CD4-positive, alpha-beta T cell (primary cell): ENCODE measurements at regions not wholly inside any gene's neighbourhood (a gene's known extent, or its start where the extent isn't known, plus 50 kb on each side); places are given as distances from the start of the nearest gene placed in this dataset.

ENCODE experiments used
- ATAC-seq: fragments of 200-7000 bp; cut with Tn5 transposase; one replicate; pipeline ENCODE4 v1.10.0; 2022; ENCODE audit warnings: mild to moderate bottlenecking; ENCODE audit not compliant: poor library complexity
- CTCF ChIA-PET: fragments of 350-600 bp; sonication (Branson Sonifier 250); formaldehyde crosslinking; loops from one replicate; lab custom pipeline; 2021; ENCODE audit warnings: antibody characterized with exemption, inconsistent platforms; lab: Charles Lee
- POLR2A ChIA-PET: fragments of 350-600 bp; sonication (Branson Sonifier 250); formaldehyde crosslinking; loops from one replicate; lab custom pipeline; 2021; ENCODE audit warnings: antibody characterized with exemption, inconsistent platforms; lab: Charles Lee
- DNase-seq, 14 experiments: peaks; one replicate each; pipeline ENCODE4 v3.0.0-alpha.2; 2013 to 2020; ENCODE audit warnings: mixed read lengths in 2 of 14
- H3K27ac ChIP-seq, 2 donors: one replicate each; pipeline versions ENCODE4 v1.5.1 to v1.7.0; 2013; ENCODE audit warnings: low read length in 2 of 2, low read depth in 1 of 2, mild to moderate bottlenecking in 1 of 2
- H3K27me3 ChIP-seq, 2 experiments: 1 replicate in 1 of 2; 2 replicates in 1 of 2; pipeline versions ENCODE4 v1.6.1 to v1.7.0; 2013; ENCODE audit warnings: low read length in 2 of 2, control low read depth in 1 of 2, mild to moderate bottlenecking in 1 of 2, moderate library complexity in 1 of 2; ENCODE audit not compliant: insufficient read depth in 2 of 2, control insufficient read depth in 1 of 2
- H3K36me3 ChIP-seq: one replicate; pipeline ENCODE4 v1.6.1; 2013; ENCODE audit warnings: low read length, control low read depth; ENCODE audit not compliant: insufficient read depth
- H3K4me1 ChIP-seq: one replicate; pipeline ENCODE4 v1.6.1; 2013; ENCODE audit warnings: low read length, control low read depth; ENCODE audit not compliant: insufficient read depth
- H3K4me3 ChIP-seq: one replicate; pipeline ENCODE4 v1.5.1; 2013; ENCODE audit warnings: mild to moderate bottlenecking, low read length, moderate library complexity
- H3K9me3 ChIP-seq, 2 experiments: 1 replicate in 1 of 2; 2 replicates in 1 of 2; pipeline versions ENCODE4 v1.6.1 to v1.7.0; 2013; ENCODE audit warnings: low read length in 2 of 2, mild to moderate bottlenecking in 2 of 2, control low read depth in 1 of 2, moderate library complexity in 1 of 2; ENCODE audit not compliant: control insufficient read depth in 1 of 2, insufficient read depth in 1 of 2
- H3K27ac Mint-ChIP-seq: one replicate; pipeline ENCODE4 v1.8.0; 2020; ENCODE audit warnings: mixed read lengths
- H3K27me3 Mint-ChIP-seq: one replicate; pipeline ENCODE4 v1.8.0; 2021; ENCODE audit warnings: mixed read lengths
- H3K36me3 Mint-ChIP-seq: one replicate; pipeline ENCODE4 v1.8.0; 2021; ENCODE audit warnings: low read depth, mixed read lengths
- H3K4me1 Mint-ChIP-seq: one replicate; pipeline ENCODE4 v1.8.0; 2021; ENCODE audit warnings: low read depth, mixed read lengths
- H3K4me3 Mint-ChIP-seq: one replicate; pipeline ENCODE4 v1.8.0; 2020; ENCODE audit warnings: mild to moderate bottlenecking, mixed read lengths
- H3K9me3 Mint-ChIP-seq: one replicate; pipeline ENCODE4 v1.8.0; 2020; ENCODE audit warnings: mixed read lengths
- CTCF ChIP-seq: fragments of 200-600 bp; IDR thresholded peaks from one replicate; pipeline ENCODE4 v1.8.0; 2022; ENCODE audit warnings: antibody characterized with exemption, mild to moderate bottlenecking
- intact Hi-C, 2 experiments: fragments of 100-400 bp; cut with DNase I in 1 of 2; cut with micrococcal nuclease in 1 of 2; formaldehyde crosslinking; loops; one replicate each; pipeline versions ENCODE4 v1.15.1 to v1.9.0; 2023 to 2025; cut with DNase I, micrococcal nuclease

GRCh38 chr4:30181918-30182317 lies 538.3 kb upstream of the PCDH7 start:
- no peaks in the 10 kb centered on the region for H3K4me1 ChIP-seq
- H3K27me3 ChIP-seq = no peaks in the 10 kb centered on the region
- TF ChIP-seq CTCF = no peak
- no peaks in the 10 kb centered on the region for H3K36me3 ChIP-seq
- POLR2A ChIA-PET = no interaction called here
- no peaks in the 10 kb centered on the region for H3K27me3 Mint-ChIP-seq
- DNase-seq = no peak
- no peaks in the 10 kb centered on the region for H3K4me1 Mint-ChIP-seq
- CTCF ChIA-PET = no interaction called here
- no peak overlapping the region for H3K4me3 ChIP-seq
- no peak overlapping the region for H3K27ac ChIP-seq
- H3K4me3 Mint-ChIP-seq = no peak overlapping the region
- H3K27ac Mint-ChIP-seq = no peak overlapping the region
- ATAC-seq = no peak
- no peaks in the 10 kb centered on the region for H3K9me3 ChIP-seq
- no peaks in the 10 kb centered on the region for H3K36me3 Mint-ChIP-seq
- H3K9me3 Mint-ChIP-seq = peaks cover 10% of the 10 kb centered on the region
- intact Hi-C loops = no loop called here

DNA sequence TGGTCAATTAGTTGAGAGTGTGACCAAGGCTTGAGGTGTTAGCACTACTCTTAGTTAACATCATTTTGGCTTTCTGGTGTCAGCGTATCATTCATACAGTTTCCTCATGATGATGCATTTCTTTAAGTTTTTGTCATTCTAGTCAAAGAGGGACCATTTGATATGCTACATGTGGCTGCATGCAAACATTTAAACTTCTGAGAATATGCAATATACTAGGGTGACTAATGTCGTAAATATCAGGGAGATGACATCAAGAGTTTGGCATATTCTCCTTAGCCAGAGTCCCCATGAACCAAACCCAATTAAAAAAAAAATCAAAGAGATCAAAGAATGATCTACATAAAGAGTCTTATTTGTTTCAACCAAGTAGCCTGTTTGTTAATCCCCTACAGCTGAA lies 537.4 kb upstream of the PCDH7 start:
- ChIA-PET CTCF (no interaction called here), POLR2A (no interaction called here)
- ATAC-seq = no peak
- Histone ChIP-seq H3K27ac (no peak overlapping the region), H3K36me3 (no peaks in the 10 kb centered on the region), H3K27me3 (no peaks in the 10 kb centered on the region), H3K4me3 (no peak overlapping the region), H3K9me3 (peaks cover 0 to 5% of the 10 kb centered on the region in 2 experiments), H3K4me1 (no peaks in the 10 kb centered on the region)
- Mint-ChIP-seq H3K4me3 (no peak overlapping the region), H3K27me3 (no peaks in the 10 kb centered on the region), H3K9me3 (peaks cover 10% of the 10 kb centered on the region), H3K36me3 (no peaks in the 10 kb centered on the region), H3K27ac (no peak overlapping the region), H3K4me1 (no peaks in the 10 kb centered on the region)
- intact Hi-C loops = no loop called here
- no peak for TF ChIP-seq CTCF
- no peak for DNase-seq

GRCh38 chr4:30191902-30192301 lies 528.3 kb upstream of the PCDH7 start:
- Histone ChIP-seq H3K27me3 (no peaks in the 10 kb centered on the region), H3K4me3 (no peak overlapping the region), H3K36me3 (no peaks in the 10 kb centered on the region), H3K9me3 (peaks cover 0 to 8% of the 10 kb centered on the region in 2 experiments), H3K4me1 (no peaks in the 10 kb centered on the region), H3K27ac (no peak overlapping the region)
- no peaks in the 10 kb centered on the region for H3K36me3 Mint-ChIP-seq
- ChIA-PET CTCF (no interaction called here), POLR2A (no interaction called here)
- H3K4me3 Mint-ChIP-seq = no peak overlapping the region
- TF ChIP-seq CTCF = no peak
- H3K27me3 Mint-ChIP-seq = no peaks in the 10 kb centered on the region
- DNase-seq = no peak
- no peaks in the 10 kb centered on the region for H3K4me1 Mint-ChIP-seq
- H3K27ac Mint-ChIP-seq = no peak overlapping the region
- peaks cover 8% of the 10 kb centered on the region for H3K9me3 Mint-ChIP-seq
- ATAC-seq = no peak
- intact Hi-C loops = no loop called here
